Ishikawa (cell line): ENCODE measurements at regions not wholly inside any gene's neighbourhood (a gene's known extent, or its start where the extent isn't known, plus 50 kb on each side); places are given as distances from the start of the nearest gene placed in this dataset.

Experiments used
- CEBPB ChIP-seq: IDR thresholded peaks from 2 replicates; pipeline ENCODE4 v1.6.1; 2012
- CREB1 ChIP-seq: IDR thresholded peaks from 2 replicates; pipeline ENCODE4 v1.6.1; 2012; ENCODE audit warnings: low read depth
- EGR1 ChIP-seq: IDR thresholded peaks from 2 replicates; pipeline ENCODE4 v1.6.1; 2012
- EP300 ChIP-seq: IDR thresholded peaks from 2 replicates; pipeline ENCODE4 v1.6.1; 2012; ENCODE audit warnings: borderline replicate concordance
- FOXM1 ChIP-seq: IDR thresholded peaks from 2 replicates; pipeline ENCODE4 v1.6.1; 2012; ENCODE audit warnings: low read depth, borderline replicate concordance
- MAX ChIP-seq: IDR thresholded peaks from 2 replicates; pipeline ENCODE4 v1.6.1; 2012
- NFIC ChIP-seq: IDR thresholded peaks from 2 replicates; pipeline ENCODE4 v1.6.1; 2012
- RAD21 ChIP-seq: IDR thresholded peaks from 2 replicates; pipeline ENCODE4 v1.6.1; 2012; ENCODE audit warnings: low read depth
- REST ChIP-seq: IDR thresholded peaks from 2 replicates; pipeline ENCODE4 v1.6.1; 2012; ENCODE audit warnings: low read depth, mild to moderate bottlenecking
- TAF1 ChIP-seq: IDR thresholded peaks from 2 replicates; pipeline ENCODE4 v1.6.1; 2012; ENCODE audit warnings: low read depth, mild to moderate bottlenecking
- TCF12 ChIP-seq: IDR thresholded peaks from 2 replicates; pipeline ENCODE4 v1.6.1; 2012; ENCODE audit warnings: low read depth
- TEAD4 ChIP-seq: IDR thresholded peaks from 2 replicates; pipeline ENCODE4 v1.6.1; 2012
- USF1 ChIP-seq: IDR thresholded peaks from 2 replicates; pipeline ENCODE4 v1.6.1; 2012
- YY1 ChIP-seq: IDR thresholded peaks from 2 replicates; pipeline ENCODE4 v1.6.1; 2012; ENCODE audit warnings: low read depth
- ZBTB7A ChIP-seq: IDR thresholded peaks from 2 replicates; pipeline ENCODE4 v1.6.1; 2012; ENCODE audit warnings: low read depth

- TF ChIP-seq TAF1 (no peak), MAX (no peak), USF1 (no peak), CEBPB (no peak), REST (no peak), EGR1 (no peak), RAD21 (no peak), EP300 (no peak), NFIC (no peak), TEAD4 (no peak), TCF12 (no peak), FOXM1 (no peak), ZBTB7A (no peak), YY1 (no peak)
These were observed 111.0 kb upstream of the TGFBR2 start for GRCh38 chr3:30495172-30496065.

- TF ChIP-seq FOXM1: no peak
These were observed 110.1 kb upstream of the TGFBR2 start for GRCh38 chr3:30496066-30496966.

- no peak for TF ChIP-seq NFIC
- no peak for TF ChIP-seq CREB1
- TF ChIP-seq MAX: no peak
- no peak for TF ChIP-seq FOXM1
- no peak for TF ChIP-seq ZBTB7A
- no peak for TF ChIP-seq TEAD4
- no peak for TF ChIP-seq EGR1
- TF ChIP-seq YY1: no peak
- no peak for TF ChIP-seq USF1
- no peak for TF ChIP-seq EP300
- TF ChIP-seq REST: no peak
- TF ChIP-seq RAD21: no peak
- no peak for TF ChIP-seq TCF12
- no peak for TF ChIP-seq CEBPB
- no peak for TF ChIP-seq TAF1
These were observed 107.8 kb upstream of the TGFBR2 start for GRCh38 chr3:30498587-30498967.

- no peak for TF ChIP-seq MAX
- TF ChIP-seq USF1: no peak
- TF ChIP-seq EGR1: no peak
- no peak for TF ChIP-seq RAD21
- TF ChIP-seq TAF1: no peak
- TF ChIP-seq CEBPB: no peak
- TF ChIP-seq REST: no peak
- TF ChIP-seq NFIC: no peak
- no peak for TF ChIP-seq YY1
These were observed 105.6 kb upstream of the TGFBR2 start for GRCh38 chr3:30500666-30501399.
